ENCODE measurements at regions not wholly inside any gene's neighbourhood (a gene's known extent, or its start where the extent isn't known, plus 50 kb on each side); places are given as distances from the start of the nearest gene placed in this dataset.
A peak's percentile ranks its signal among the peaks of the same experiment; 100 is the strongest.

- peak in 1 of 5 donors; percentile 27 for DNase-seq
- 46 to 49% (median 49%) methylated on average over 7 of the region's 7 CpGs for WGBS, 4 donors
- no peaks in the 10 kb centered on the region for H3K9me3 ChIP-seq
- H3K36me3 ChIP-seq = no peaks in the 10 kb centered on the region
- H3K27me3 ChIP-seq = peaks cover 0 to 12% (median 0%) of the 10 kb centered on the region in 9 donors
- ATAC-seq = peak; percentile 32 to 78 (median 60)
- H3K27ac ChIP-seq = no peak overlapping the region
- TF ChIP-seq CTCF (IDR thresholded peaks at IDR 0.05) (no peak), POLR2A (IDR thresholded peaks at IDR 0.05) (no peak)
- H3K4me3 ChIP-seq = no peak overlapping the region
- intact Hi-C loops (cut with DNase I) = loop anchor here in 1 of 10 donors (10.0 kb wide), 1 partner anchor 77 kb away; the partner anchor contains the start of gene PRPS1
- peaks cover 0 to 3% (median 0%) of the 10 kb centered on the region in 12 donors for H3K4me1 ChIP-seq
These were observed 80.7 kb upstream of the PRPS1 start for GRCh38 chrX:107547621-107548020.

GRCh38 chrX:107548775-107549174 is 79.5 kb upstream of the PRPS1 start:
- Histone ChIP-seq H3K9me3 (no peaks in the 10 kb centered on the region), H3K4me3 (no peak overlapping the region), H3K27ac (no peak overlapping the region), H3K4me1 (peaks cover 0 to 3% (median 0%) of the 10 kb centered on the region in 12 donors), H3K36me3 (no peaks in the 10 kb centered on the region), H3K27me3 (peaks cover 0 to 12% (median 0%) of the 10 kb centered on the region in 9 donors)
- TF ChIP-seq POLR2A (IDR thresholded peaks at IDR 0.05) = no peak
- no peak for TF ChIP-seq CTCF (IDR thresholded peaks at IDR 0.05)
- 83 to 94% (median 92%) methylated on average over 3 of the region's 3 CpGs for WGBS, 4 donors
- ATAC-seq (no peak), DNase-seq (no peak)
- intact Hi-C loops (cut with DNase I) = loop anchor here in 1 of 10 donors (10.0 kb wide), 1 partner anchor 76 kb away; the partner anchor contains the start of gene PRPS1

GRCh38 chrX:107549504-107549903 is 78.8 kb upstream of the PRPS1 start:
- DNase-seq (no peak), ATAC-seq (no peak)
- TF ChIP-seq CTCF (IDR thresholded peaks at IDR 0.05) = no peak
- no peak for TF ChIP-seq POLR2A (IDR thresholded peaks at IDR 0.05)
- Histone ChIP-seq H3K27ac (no peak overlapping the region), H3K36me3 (no peaks in the 10 kb centered on the region), H3K27me3 (peaks cover 0 to 14% (median 0%) of the 10 kb centered on the region in 9 donors), H3K4me3 (no peak overlapping the region), H3K9me3 (no peaks in the 10 kb centered on the region), H3K4me1 (peaks cover 0 to 3% (median 0%) of the 10 kb centered on the region in 12 donors)
- WGBS, 4 donors = 75 to 79% (median 78%) methylated on average over 5 of the region's 5 CpGs
- intact Hi-C loops (cut with DNase I) = loop anchor here in 1 of 10 donors (10.0 kb wide), 1 partner anchor 75 kb away; the partner anchor contains the start of gene PRPS1

- TF ChIP-seq POLR2A (IDR thresholded peaks at IDR 0.05) = no peak
- TF ChIP-seq CTCF (IDR thresholded peaks at IDR 0.05) = no peak
- intact Hi-C loops (cut with DNase I) = no loop called here
- WGBS, 4 donors = 52 to 65% (median 59%) methylated on average over 7 of the region's 7 CpGs
These were observed 76.8 kb upstream of the PRPS1 start for GRCh38 chrX:107551546-107551945.

More at GRCh38 chrX:107551546-107551945, 76.8 kb upstream of the PRPS1 start:
- peak in 2 of 4 donors; percentile 38 to 51 for ATAC-seq
- Histone ChIP-seq H3K36me3 (no peaks in the 10 kb centered on the region), H3K27me3 (peaks cover 0 to 14% (median 0%) of the 10 kb centered on the region in 9 donors), H3K27ac (no peak overlapping the region), H3K4me1 (peaks cover 0 to 3% (median 0%) of the 10 kb centered on the region in 12 donors), H3K9me3 (no peaks in the 10 kb centered on the region), H3K4me3 (no peak overlapping the region)
- DNase-seq = peak in 1 of 5 donors; percentile 36

Data from heart left ventricle (tissue), 16 donors.